ENCODE measurements at regions not wholly inside any gene's neighbourhood (a gene's known extent, or its start where the extent isn't known, plus 50 kb on each side); places are given as distances from the start of the nearest gene placed in this dataset.

- TF ChIP-seq EZH2 (IDR thresholded peaks at IDR 0.05; ENCODE audit: low read length, missing control alignments) (no peak), CTCF (conservative IDR thresholded peaks at IDR 0.05 in 1 of 2, IDR thresholded peaks at IDR 0.05 in 1 of 2; ENCODE audit: low read depth in 1 of 2, low read length in 2 of 2) (no peak)
Observed at GRCh38 chr5:91468651-91469422, 85.7 kb upstream of the ARRDC3 start.

All from fibroblast of lung (primary cell).